Stimulated activated CD8-positive, alpha-beta memory T cell treated with anti-CD3 and anti-CD28 coated beads, Interleukin-4, amount 100 ng/mL, for 1 hour (primary cell): ENCODE measurements at regions not wholly inside any gene's neighbourhood (a gene's known extent, or its start where the extent isn't known, plus 50 kb on each side); places are given as distances from the start of the nearest gene placed in this dataset.
"Not testable (repeated sequence)": the region's sequence is repeated elsewhere in the genome, so short reads cannot be mapped to it uniquely, and the experiment has no call there.

ENCODE experiments used
- DNase-seq, 2 donors: peaks; one replicate each; pipeline ENCODE4 v3.0.0-alpha.2; 2020; ENCODE audit warnings: low read depth in 2 of 2, low spot score in 1 of 2

- DNase-seq: no peak
Observed at GRCh38 chr6:114718186-114718585, 375.4 kb upstream of the HS3ST5 start.

- DNase-seq: no peak
Observed at GRCh38 chr6:114714836-114715507, 372.1 kb upstream of the HS3ST5 start.

- DNase-seq: no peak
Observed at GRCh38 chr6:114713690-114714089, 370.9 kb upstream of the HS3ST5 start.

GRCh38 chr6:114712129-114712662 lies 369.4 kb upstream of the HS3ST5 start:
- DNase-seq: no peak

- no peak for DNase-seq
Observed at GRCh38 chr6:114707081-114707620, 364.3 kb upstream of the HS3ST5 start.

- DNase-seq: no peak
Observed at GRCh38 chr6:114690625-114691024, 347.8 kb upstream of the HS3ST5 start.

GRCh38 chr6:114659513-114659912 lies 316.7 kb upstream of the HS3ST5 start:
- DNase-seq: no peak

GRCh38 chr6:114651611-114652010 lies 308.8 kb upstream of the HS3ST5 start:
- DNase-seq: no peak

GRCh38 chr6:114650891-114651290 lies 308.1 kb upstream of the HS3ST5 start:
- no peak for DNase-seq

- no peak for DNase-seq
Observed at GRCh38 chr6:114649298-114649697, 306.5 kb upstream of the HS3ST5 start.

GRCh38 chr6:114648847-114649246 lies 306.0 kb upstream of the HS3ST5 start:
- no peak for DNase-seq

- no peak for DNase-seq
Observed at GRCh38 chr6:114638341-114638740, 295.5 kb upstream of the HS3ST5 start.

GRCh38 chr6:114634016-114634415 lies 291.2 kb upstream of the HS3ST5 start:
- no peak for DNase-seq

GRCh38 chr6:114626226-114626625 lies 283.4 kb upstream of the HS3ST5 start:
- DNase-seq: not testable (repeated sequence)

GRCh38 chr6:114619621-114620200 lies 276.9 kb upstream of the HS3ST5 start:
- DNase-seq: no peak

- no peak for DNase-seq
Observed at GRCh38 chr6:114611696-114612095, 268.9 kb upstream of the HS3ST5 start.

- no peak for DNase-seq
Observed at GRCh38 chr6:114608091-114608490, 265.3 kb upstream of the HS3ST5 start.

- no peak for DNase-seq
Observed at GRCh38 chr6:114605656-114606055, 262.8 kb upstream of the HS3ST5 start.

GRCh38 chr6:114600381-114600780 lies 257.6 kb upstream of the HS3ST5 start:
- no peak for DNase-seq

GRCh38 chr6:114595591-114595990 lies 252.8 kb upstream of the HS3ST5 start:
- no peak for DNase-seq

GRCh38 chr6:114595186-114595585 lies 252.4 kb upstream of the HS3ST5 start:
- no peak for DNase-seq

GRCh38 chr6:114592506-114592905 lies 249.7 kb upstream of the HS3ST5 start:
- DNase-seq: no peak

- DNase-seq: no peak
Observed at GRCh38 chr6:114588726-114589125, 245.9 kb upstream of the HS3ST5 start.
